ENCODE measurements at regions not wholly inside any gene's neighbourhood (a gene's known extent, or its start where the extent isn't known, plus 50 kb on each side); places are given as distances from the start of the nearest gene placed in this dataset.

GRCh38 chr2:7771781-7772180 is 854.6 kb downstream of the RNF144A start:
- H3K9me3 ChIP-seq: no peaks in the 10 kb centered on the region
- no peaks in the 10 kb centered on the region for H3K36me3 ChIP-seq
- H3K27me3 ChIP-seq: no peaks in the 10 kb centered on the region
- H3K4me3 ChIP-seq: no peak overlapping the region
- no peak for TF ChIP-seq CTCF (IDR thresholded peaks at IDR 0.05)
- no peak overlapping the region for H3K27ac ChIP-seq
- DNase-seq (ENCODE audit: low spot score): no peak
- no peaks in the 10 kb centered on the region for H3K4me1 ChIP-seq

GRCh38 chr2:7773362-7774360 is 856.4 kb downstream of the RNF144A start:
- Histone ChIP-seq H3K9me3 (no peaks in the 10 kb centered on the region), H3K4me1 (no peaks in the 10 kb centered on the region), H3K4me3 (no peak overlapping the region), H3K27me3 (no peaks in the 10 kb centered on the region), H3K27ac (no peak overlapping the region), H3K36me3 (no peaks in the 10 kb centered on the region)
- no peak for TF ChIP-seq CTCF (IDR thresholded peaks at IDR 0.05)
- DNase-seq (ENCODE audit: low spot score): no peak

GRCh38 chr2:7774481-7774880 is 857.3 kb downstream of the RNF144A start:
- no peak overlapping the region for H3K27ac ChIP-seq
- no peaks in the 10 kb centered on the region for H3K4me1 ChIP-seq
- H3K27me3 ChIP-seq: no peaks in the 10 kb centered on the region
- no peak overlapping the region for H3K4me3 ChIP-seq
- H3K36me3 ChIP-seq: no peaks in the 10 kb centered on the region
- no peak for TF ChIP-seq CTCF (IDR thresholded peaks at IDR 0.05)
- no peak for DNase-seq (ENCODE audit: low spot score)
- no peaks in the 10 kb centered on the region for H3K9me3 ChIP-seq

GRCh38 chr2:7777668-7778067 is 860.5 kb downstream of the RNF144A start:
- no peaks in the 10 kb centered on the region for H3K4me1 ChIP-seq
- no peak for DNase-seq (ENCODE audit: low spot score)
- H3K27me3 ChIP-seq: no peaks in the 10 kb centered on the region
- H3K36me3 ChIP-seq: no peaks in the 10 kb centered on the region
- H3K4me3 ChIP-seq: no peak overlapping the region
- no peaks in the 10 kb centered on the region for H3K9me3 ChIP-seq
- TF ChIP-seq CTCF (IDR thresholded peaks at IDR 0.05): no peak
- H3K27ac ChIP-seq: no peak overlapping the region

DNA sequence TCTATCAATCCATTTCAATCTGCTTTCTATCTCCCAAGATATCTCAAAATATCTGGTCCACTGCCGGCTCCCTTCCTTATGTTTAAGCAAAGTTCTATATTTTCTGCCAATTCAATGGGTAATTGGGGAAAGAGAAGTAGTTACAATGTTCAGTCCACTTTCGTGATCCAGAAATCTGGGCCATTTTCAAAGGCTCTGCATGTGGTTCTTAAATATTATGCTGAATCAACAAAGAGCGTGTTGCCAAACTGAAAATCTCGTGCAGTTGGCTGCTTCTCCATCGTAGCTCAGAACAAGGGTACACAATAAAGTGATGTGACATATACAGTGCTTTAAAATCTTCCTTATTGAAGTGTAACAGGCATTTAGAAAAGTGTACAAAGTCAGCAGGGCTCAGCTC is 863.1 kb downstream of the RNF144A start:
- H3K4me1 ChIP-seq: no peaks in the 10 kb centered on the region
- no peak overlapping the region for H3K4me3 ChIP-seq
- no peak overlapping the region for H3K27ac ChIP-seq
- H3K9me3 ChIP-seq: no peaks in the 10 kb centered on the region
- TF ChIP-seq CTCF (IDR thresholded peaks at IDR 0.05): no peak
- no peaks in the 10 kb centered on the region for H3K27me3 ChIP-seq
- DNase-seq (ENCODE audit: low spot score): no peak
- no peaks in the 10 kb centered on the region for H3K36me3 ChIP-seq

Data from right atrium auricular region (tissue), 2 donors.